ENCODE measurements at regions not wholly inside any gene's neighbourhood (a gene's known extent, or its start where the extent isn't known, plus 50 kb on each side); places are given as distances from the start of the nearest gene placed in this dataset.

- intact Hi-C loops (cut with DNase I; ENCODE audit: low total_unique reads) = no loop called here
- ATAC-seq = no peak
Observed at GRCh38 chr11:134575504-134576230, 163.6 kb upstream of the B3GAT1 start.

DNA sequence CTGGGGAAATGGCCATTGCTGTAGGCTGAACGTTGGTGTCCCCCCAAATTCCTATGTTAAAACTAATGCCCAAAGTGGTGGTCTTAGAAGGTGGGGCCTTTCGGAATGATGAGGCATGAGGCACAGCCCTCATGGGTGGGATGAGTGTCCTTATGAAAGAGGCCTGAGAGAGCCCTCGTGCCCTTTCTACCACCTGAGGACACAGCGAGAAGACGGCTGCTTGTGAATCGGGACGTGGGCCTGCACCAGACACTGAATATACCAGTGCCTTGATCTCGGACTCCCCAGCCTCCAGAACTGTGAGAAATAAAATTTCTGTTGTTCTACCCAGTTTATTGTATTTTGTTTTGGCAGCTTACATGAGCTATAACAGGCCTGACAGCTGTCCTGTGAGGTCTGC is 162.9 kb upstream of the B3GAT1 start:
- intact Hi-C loops (cut with DNase I; ENCODE audit: low total_unique reads) (no loop called here), in situ Hi-C loops (cut with MboI; ENCODE audit: low sequenced_read_pairs in 4 of 4) (no loop called here)
- no peak for DNase-seq
- Histone ChIP-seq H3K27me3 (peaks cover 0 to 5% (median 0%) of the 10 kb centered on the region in 3 donors), H3K36me3 (no peaks in the 10 kb centered on the region), H3K4me3 (no peak overlapping the region), H3K9me3 (no peaks in the 10 kb centered on the region), H3K4me1 (no peaks in the 10 kb centered on the region), H3K27ac (no peak overlapping the region)
- TF ChIP-seq POLR2A (IDR thresholded peaks at IDR 0.05) = no peak
- TF ChIP-seq, protein P1, sequence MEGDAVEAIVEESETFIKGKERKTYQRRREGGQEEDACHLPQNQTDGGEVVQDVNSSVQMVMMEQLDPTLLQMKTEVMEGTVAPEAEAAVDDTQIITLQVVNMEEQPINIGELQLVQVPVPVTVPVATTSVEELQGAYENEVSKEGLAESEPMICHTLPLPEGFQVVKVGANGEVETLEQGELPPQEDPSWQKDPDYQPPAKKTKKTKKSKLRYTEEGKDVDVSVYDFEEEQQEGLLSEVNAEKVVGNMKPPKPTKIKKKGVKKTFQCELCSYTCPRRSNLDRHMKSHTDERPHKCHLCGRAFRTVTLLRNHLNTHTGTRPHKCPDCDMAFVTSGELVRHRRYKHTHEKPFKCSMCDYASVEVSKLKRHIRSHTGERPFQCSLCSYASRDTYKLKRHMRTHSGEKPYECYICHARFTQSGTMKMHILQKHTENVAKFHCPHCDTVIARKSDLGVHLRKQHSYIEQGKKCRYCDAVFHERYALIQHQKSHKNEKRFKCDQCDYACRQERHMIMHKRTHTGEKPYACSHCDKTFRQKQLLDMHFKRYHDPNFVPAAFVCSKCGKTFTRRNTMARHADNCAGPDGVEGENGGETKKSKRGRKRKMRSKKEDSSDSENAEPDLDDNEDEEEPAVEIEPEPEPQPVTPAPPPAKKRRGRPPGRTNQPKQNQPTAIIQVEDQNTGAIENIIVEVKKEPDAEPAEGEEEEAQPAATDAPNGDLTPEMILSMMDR (IDR thresholded peaks at IDR 0.05 in 4 of 5, conservative IDR thresholded peaks at IDR 0.05 in 1 of 5) = no peak
- no peak for ATAC-seq

More at GRCh38 chr11:134575504-134576230, 163.6 kb upstream of the B3GAT1 start:
- no peak for DNase-seq
- no peaks in the 10 kb centered on the region for H3K4me1 ChIP-seq
- in situ Hi-C loops (cut with MboI; ENCODE audit: low sequenced_read_pairs in 4 of 4) = no loop called here
- no peaks in the 10 kb centered on the region for H3K9me3 ChIP-seq
- no peaks in the 10 kb centered on the region for H3K36me3 ChIP-seq
- peaks cover 0 to 7% (median 0%) of the 10 kb centered on the region in 3 donors for H3K27me3 ChIP-seq
- TF ChIP-seq, protein P1 (IDR thresholded peaks at IDR 0.05 in 4 of 5, conservative IDR thresholded peaks at IDR 0.05 in 1 of 5) = no peak
- no peak for TF ChIP-seq POLR2A (IDR thresholded peaks at IDR 0.05)
- no peak overlapping the region for H3K4me3 ChIP-seq
- no peak overlapping the region for H3K27ac ChIP-seq

DNA sequence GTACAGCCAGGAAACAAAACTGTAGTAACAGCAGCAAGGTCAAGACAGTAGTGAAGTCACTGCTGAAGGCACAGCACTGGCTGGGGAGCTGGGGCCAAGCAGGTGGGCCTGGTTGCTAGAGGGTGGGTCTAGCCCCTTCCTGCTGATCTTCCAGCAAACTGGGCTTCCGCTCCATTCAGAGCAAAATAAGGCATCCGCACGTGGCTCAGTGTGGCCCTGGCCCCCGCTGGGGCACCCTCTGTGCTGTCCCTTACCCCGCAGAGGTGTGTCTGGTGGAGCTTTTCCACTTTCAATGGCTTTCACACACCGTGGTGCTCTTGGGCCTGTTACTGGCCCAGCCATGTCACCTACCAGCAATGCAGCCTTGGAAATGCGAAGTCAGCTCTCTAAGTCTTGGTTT is 162.4 kb upstream of the B3GAT1 start:
- Histone ChIP-seq H3K27me3 (no peaks in the 10 kb centered on the region), H3K36me3 (no peaks in the 10 kb centered on the region), H3K9me3 (no peaks in the 10 kb centered on the region), H3K4me3 (no peak overlapping the region), H3K4me1 (no peaks in the 10 kb centered on the region), H3K27ac (no peak overlapping the region)
- DNase-seq (no peak), ATAC-seq (no peak)
- intact Hi-C loops (cut with DNase I; ENCODE audit: low total_unique reads) = no loop called here
- in situ Hi-C loops (cut with MboI; ENCODE audit: low sequenced_read_pairs in 4 of 4) = no loop called here
- TF ChIP-seq, protein P1 (IDR thresholded peaks at IDR 0.05 in 4 of 5, conservative IDR thresholded peaks at IDR 0.05 in 1 of 5) = no peak
- no peak for TF ChIP-seq POLR2A (IDR thresholded peaks at IDR 0.05)

GRCh38 chr11:134573857-134574256 is 161.8 kb upstream of the B3GAT1 start:
- no peak overlapping the region for H3K4me3 ChIP-seq
- intact Hi-C loops (cut with DNase I; ENCODE audit: low total_unique reads) (no loop called here), in situ Hi-C loops (cut with MboI; ENCODE audit: low sequenced_read_pairs in 4 of 4) (no loop called here)
- DNase-seq = no peak
- H3K36me3 ChIP-seq = no peaks in the 10 kb centered on the region
- no peaks in the 10 kb centered on the region for H3K4me1 ChIP-seq
- no peak overlapping the region for H3K27ac ChIP-seq
- no peak for TF ChIP-seq POLR2A (IDR thresholded peaks at IDR 0.05)
- TF ChIP-seq, protein P1 (IDR thresholded peaks at IDR 0.05 in 4 of 5, conservative IDR thresholded peaks at IDR 0.05 in 1 of 5) = no peak
- no peaks in the 10 kb centered on the region for H3K27me3 ChIP-seq
- H3K9me3 ChIP-seq = no peaks in the 10 kb centered on the region
- no peak for ATAC-seq
